Gastrocnemius medialis (tissue), 4 donors: ENCODE measurements at regions not wholly inside any gene's neighbourhood (a gene's known extent, or its start where the extent isn't known, plus 50 kb on each side); places are given as distances from the start of the nearest gene placed in this dataset.

Source experiments
- ATAC-seq, 2 donors: fragments of 150-250 bp; one replicate each; pipeline ENCODE4 v1.9.1; 2016
- DNase-seq, 2 donors: peaks; one replicate each; pipeline ENCODE4 v3.0.0-alpha.2; 2019
- H3K27ac ChIP-seq, 4 donors: fragments of 200-600 bp; sonication (generic); 1 replicate in 1 of 4; 2 replicates in 3 of 4; pipeline ENCODE4 v1.5.1; 2016 to 2018; ENCODE audit warnings: mild to moderate bottlenecking in 2 of 4, moderate library complexity in 1 of 4
- H3K27me3 ChIP-seq, 3 donors: fragments of 200-600 bp; sonication (generic) in 2 of 3; 1 replicate in 1 of 3; 2 replicates in 2 of 3; pipeline versions ENCODE4 v1.5.1 to v1.6.0; 2016 to 2019; ENCODE audit warnings: mild to moderate bottlenecking in 1 of 3, moderate library complexity in 1 of 3
- H3K36me3 ChIP-seq, 2 donors: fragments of 200-600 bp; sonication (generic) in 1 of 2; one replicate each; pipeline ENCODE4 v1.5.1; 2017 to 2018
- H3K4me1 ChIP-seq, 2 donors: fragments of 200-600 bp; sonication (generic) in 1 of 2; one replicate each; pipeline ENCODE4 v1.5.1; 2016 to 2017; ENCODE audit warnings: mild to moderate bottlenecking in 2 of 2
- H3K4me3 ChIP-seq, 4 donors: fragments of 200-600 bp; sonication (generic) in 3 of 4; 1 replicate in 1 of 4; 2 replicates in 3 of 4; pipeline ENCODE4 v1.5.1; 2016 to 2019; ENCODE audit warnings: mild to moderate bottlenecking in 2 of 4
- H3K9me3 ChIP-seq, 3 donors: fragments of 200-600 bp; sonication (generic) in 2 of 3; 1 replicate in 1 of 3; 2 replicates in 2 of 3; pipeline ENCODE4 v1.5.1; 2016 to 2019
- CTCF ChIP-seq, 5 experiments: fragments of 450-650 bp in 3 of 5; fragments of 200-600 bp in 2 of 5; sonication (generic) in 2 of 5; IDR thresholded peaks in 4 of 5; conservative IDR thresholded peaks in 1 of 5; 1 replicate in 4 of 5; 2 replicates in 1 of 5; pipeline ENCODE4 v1.5.1; 2016 to 2019; ENCODE audit warnings: antibody characterized with exemption in 5 of 5, mild to moderate bottlenecking in 3 of 5, moderate library complexity in 3 of 5
- POLR2A ChIP-seq, 2 donors: fragments of 450-650 bp; IDR thresholded peaks; one replicate each; pipeline ENCODE4 v1.6.1; 2017; ENCODE audit warnings: antibody characterized with exemption in 2 of 2, mild to moderate bottlenecking in 2 of 2, moderate library complexity in 2 of 2
- in situ Hi-C, 4 donors: fragments of 200-750 bp; cut with MboI; loops; one replicate each; pipeline versions ENCODE4 v1.15.0 to v1.8.0; 2017; ENCODE audit warnings: low sequenced_read_pairs in 4 of 4
- intact Hi-C: fragments of 100-400 bp; cut with DNase I; formaldehyde crosslinking; loops from one replicate; pipeline ENCODE4 v1.15.1; 2023; ENCODE audit warnings: low total_unique reads

- Histone ChIP-seq H3K9me3 (no peaks in the 10 kb centered on the region), H3K27me3 (no peaks in the 10 kb centered on the region), H3K36me3 (no peaks in the 10 kb centered on the region), H3K27ac (no peak overlapping the region), H3K4me1 (no peaks in the 10 kb centered on the region), H3K4me3 (no peak overlapping the region)
- intact Hi-C loops (no loop called here), in situ Hi-C loops (no loop called here)
- no peak for ATAC-seq
- no peak for DNase-seq
- TF ChIP-seq CTCF (IDR thresholded peaks at IDR 0.05 in 4 of 5, conservative IDR thresholded peaks at IDR 0.05 in 1 of 5) = no peak
- no peak for TF ChIP-seq POLR2A (IDR thresholded peaks at IDR 0.05)
Observed at GRCh38 chr4:163591614-163592020, 97.1 kb downstream of the TMA16 start.

GRCh38 chr4:163592212-163592611 lies 97.7 kb downstream of the TMA16 start:
- H3K4me1 ChIP-seq = no peaks in the 10 kb centered on the region
- no peak overlapping the region for H3K4me3 ChIP-seq
- TF ChIP-seq CTCF (IDR thresholded peaks at IDR 0.05 in 4 of 5, conservative IDR thresholded peaks at IDR 0.05 in 1 of 5) (no peak), POLR2A (IDR thresholded peaks at IDR 0.05) (no peak)
- DNase-seq (no peak), ATAC-seq (no peak)
- H3K9me3 ChIP-seq = no peaks in the 10 kb centered on the region
- no peaks in the 10 kb centered on the region for H3K27me3 ChIP-seq
- intact Hi-C loops (no loop called here), in situ Hi-C loops (no loop called here)
- H3K27ac ChIP-seq = no peak overlapping the region
- H3K36me3 ChIP-seq = no peaks in the 10 kb centered on the region

- DNase-seq = no peak
- intact Hi-C loops (no loop called here), in situ Hi-C loops (no loop called here)
- H3K27ac ChIP-seq = no peak overlapping the region
- no peaks in the 10 kb centered on the region for H3K36me3 ChIP-seq
- ATAC-seq = no peak
- no peaks in the 10 kb centered on the region for H3K27me3 ChIP-seq
- H3K4me3 ChIP-seq = no peak overlapping the region
- no peak for TF ChIP-seq POLR2A (IDR thresholded peaks at IDR 0.05)
- no peak for TF ChIP-seq CTCF (IDR thresholded peaks at IDR 0.05 in 4 of 5, conservative IDR thresholded peaks at IDR 0.05 in 1 of 5)
- H3K9me3 ChIP-seq = no peaks in the 10 kb centered on the region
- no peaks in the 10 kb centered on the region for H3K4me1 ChIP-seq
Observed at GRCh38 chr4:163595580-163595979, 101.1 kb downstream of the TMA16 start.

- in situ Hi-C loops (no loop called here), intact Hi-C loops (no loop called here)
- ATAC-seq (no peak), DNase-seq (no peak)
- Histone ChIP-seq H3K27me3 (no peaks in the 10 kb centered on the region), H3K27ac (no peak overlapping the region), H3K36me3 (no peaks in the 10 kb centered on the region), H3K4me1 (no peaks in the 10 kb centered on the region), H3K9me3 (no peaks in the 10 kb centered on the region), H3K4me3 (no peak overlapping the region)
- TF ChIP-seq CTCF (IDR thresholded peaks at IDR 0.05 in 4 of 5, conservative IDR thresholded peaks at IDR 0.05 in 1 of 5) (no peak), POLR2A (IDR thresholded peaks at IDR 0.05) (no peak)
Observed at GRCh38 chr4:163598028-163598427, 103.5 kb downstream of the TMA16 start.

- Histone ChIP-seq H3K27ac (no peak overlapping the region), H3K4me3 (no peak overlapping the region), H3K36me3 (no peaks in the 10 kb centered on the region), H3K4me1 (no peaks in the 10 kb centered on the region), H3K9me3 (no peaks in the 10 kb centered on the region), H3K27me3 (no peaks in the 10 kb centered on the region)
- TF ChIP-seq CTCF (IDR thresholded peaks at IDR 0.05 in 4 of 5, conservative IDR thresholded peaks at IDR 0.05 in 1 of 5) = no peak
- no peak for TF ChIP-seq POLR2A (IDR thresholded peaks at IDR 0.05)
- in situ Hi-C loops (no loop called here), intact Hi-C loops (no loop called here)
- ATAC-seq (no peak), DNase-seq (no peak)
Observed at GRCh38 chr4:163598489-163598888, 104.0 kb downstream of the TMA16 start.
